GM19467 (cell line): ENCODE measurements at regions not wholly inside any gene's neighbourhood (a gene's known extent, or its start where the extent isn't known, plus 50 kb on each side); places are given as distances from the start of the nearest gene placed in this dataset.
"Not testable (repeated sequence)": the region's sequence is repeated elsewhere in the genome, so short reads cannot be mapped to it uniquely, and the experiment has no call there.

Source experiments
- ATAC-seq: cut with Tn5 transposase; IDR thresholded peaks from one replicate; pipeline ENCODE4 v1.9.1; 2021; ENCODE audit warnings: mild to moderate bottlenecking, moderate library complexity; ENCODE audit not compliant: unreplicated experiment

- ATAC-seq: not testable (repeated sequence)
These were observed 104.1 kb downstream of the SMIM20 start for GRCh38 chr4:26017961-26018700.

- no peak for ATAC-seq
These were observed 106.2 kb downstream of the SMIM20 start for GRCh38 chr4:26020083-26020668.

GRCh38 chr4:26020881-26021280 is 106.9 kb downstream of the SMIM20 start:
- no peak for ATAC-seq

GRCh38 chr4:26021417-26022345 is 107.7 kb downstream of the SMIM20 start:
- no peak for ATAC-seq

- no peak for ATAC-seq
These were observed 108.6 kb downstream of the SMIM20 start for GRCh38 chr4:26022346-26023202.

GRCh38 chr4:26023203-26023972 is 109.4 kb downstream of the SMIM20 start:
- ATAC-seq: no peak

- ATAC-seq: no peak
These were observed 110.1 kb downstream of the SMIM20 start for GRCh38 chr4:26024079-26024478.

GRCh38 chr4:26028133-26028792 is 114.2 kb downstream of the SMIM20 start:
- ATAC-seq: no peak

- ATAC-seq: peak; percentile 84
These were observed 115.0 kb downstream of the SMIM20 start for GRCh38 chr4:26028793-26029567.

GRCh38 chr4:26029568-26030131 is 115.6 kb downstream of the SMIM20 start:
- no peak for ATAC-seq

- ATAC-seq: no peak
These were observed 116.2 kb downstream of the SMIM20 start for GRCh38 chr4:26030260-26030667.

GRCh38 chr4:26030780-26031179 is 116.8 kb downstream of the SMIM20 start:
- ATAC-seq: no peak

GRCh38 chr4:26031704-26032103 is 117.7 kb downstream of the SMIM20 start:
- ATAC-seq: no peak

- ATAC-seq: no peak
These were observed 118.1 kb downstream of the SMIM20 start for GRCh38 chr4:26032142-26032541.

- ATAC-seq: no peak
These were observed 118.8 kb downstream of the SMIM20 start for GRCh38 chr4:26032630-26033317.

GRCh38 chr4:26033389-26033788 is 119.4 kb downstream of the SMIM20 start:
- no peak for ATAC-seq

GRCh38 chr4:26034849-26035248 is 120.8 kb downstream of the SMIM20 start:
- no peak for ATAC-seq

- no peak for ATAC-seq
These were observed 121.9 kb downstream of the SMIM20 start for GRCh38 chr4:26035921-26036320.
